GM19238 (cell line): ENCODE measurements at regions not wholly inside any gene's neighbourhood (a gene's known extent, or its start where the extent isn't known, plus 50 kb on each side); places are given as distances from the start of the nearest gene placed in this dataset.
"Not testable (repeated sequence)": the region's sequence is repeated elsewhere in the genome, so short reads cannot be mapped to it uniquely, and the experiment has no call there.

Experiments
- DNase-seq: peaks from one replicate; pipeline ENCODE4 v3.0.0; 2011; ENCODE audit warnings: low spot score; ENCODE audit not compliant: insufficient read length

DNA sequence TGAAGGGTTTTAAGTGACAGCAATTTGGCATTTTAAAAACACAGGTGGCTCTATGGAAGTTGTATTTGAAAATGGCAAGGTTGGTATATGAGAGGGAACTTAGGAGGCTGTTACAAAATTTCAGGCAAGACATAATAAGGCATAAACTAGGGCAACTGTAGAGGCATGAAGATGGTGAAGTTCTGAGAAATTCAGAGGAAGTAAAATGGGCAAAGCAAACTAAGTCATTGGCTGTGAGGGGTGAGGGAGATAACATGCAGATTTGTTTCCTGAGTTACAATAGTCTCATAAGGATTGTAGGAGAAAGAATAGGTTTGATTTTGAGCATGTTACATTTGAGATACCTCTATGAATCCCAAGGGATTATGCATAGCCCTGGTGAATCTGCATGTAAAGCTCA lies 302.9 kb upstream of the ARHGEF26 start:
- DNase-seq, result no peak

DNA sequence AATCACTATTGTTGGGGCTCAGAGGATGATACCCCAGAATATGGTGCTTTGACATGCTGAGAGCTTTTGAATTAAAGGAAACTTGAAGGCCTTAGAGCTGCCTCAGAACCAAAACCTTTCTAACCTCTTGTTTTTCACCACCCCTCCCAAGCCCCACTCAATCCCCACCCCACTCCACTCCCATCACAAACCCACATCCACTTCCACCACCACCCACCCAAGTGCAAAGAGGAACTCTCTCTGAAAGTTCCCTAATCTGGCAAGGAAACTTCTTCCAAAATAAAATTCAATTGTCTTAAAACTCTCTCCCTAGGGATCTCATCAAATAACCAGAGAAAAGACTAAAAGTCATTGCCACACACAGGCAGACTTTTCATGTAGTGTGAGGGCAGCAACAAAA lies 301.2 kb upstream of the ARHGEF26 start:
- no peak for DNase-seq

DNA sequence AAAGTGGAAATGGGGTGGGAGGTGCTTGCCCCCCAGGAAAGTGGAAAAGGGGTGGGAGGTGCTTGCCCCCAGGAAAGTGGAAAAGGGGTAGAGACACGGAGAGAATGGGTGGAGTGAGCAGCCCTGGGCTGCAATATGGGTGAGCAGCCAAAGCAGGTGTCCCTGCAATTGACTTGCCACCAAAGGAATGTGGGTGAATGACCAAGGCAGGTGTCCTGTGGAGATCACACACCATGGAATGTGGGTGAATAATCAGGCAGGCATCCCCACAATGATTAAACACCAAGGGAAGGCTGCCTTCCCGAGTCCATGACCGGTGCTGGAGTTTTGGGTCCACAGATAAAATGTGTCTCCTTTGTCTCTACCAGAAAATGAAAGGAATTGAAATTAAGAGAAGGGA lies 292.8 kb upstream of the ARHGEF26 start:
- not testable (repeated sequence) for DNase-seq

DNA sequence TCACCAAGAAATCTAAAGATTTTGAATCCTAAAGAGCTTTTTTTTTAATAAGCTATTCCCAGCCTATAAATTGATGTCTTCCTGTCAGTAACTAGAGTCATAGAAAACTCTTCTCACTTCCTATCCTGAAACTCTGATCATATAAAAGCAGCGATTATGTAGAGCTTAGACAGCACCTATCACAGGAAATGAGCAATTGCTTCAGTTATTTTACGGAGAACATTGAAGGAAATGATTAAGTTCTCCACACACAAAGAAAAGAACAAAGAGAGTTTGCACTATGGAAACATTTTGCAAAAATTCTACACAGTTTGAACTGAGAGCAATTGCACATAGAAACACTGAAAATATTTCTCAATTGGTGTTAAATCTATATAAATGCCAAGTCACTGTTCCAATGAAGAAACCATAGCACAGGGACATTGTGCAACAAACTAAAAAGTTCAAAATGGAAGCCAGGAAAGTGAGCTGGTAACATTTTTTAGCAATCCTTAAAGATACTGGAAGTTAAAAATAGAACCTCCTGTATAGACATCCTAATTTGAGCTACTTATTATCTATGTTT lies 291.5 kb upstream of the ARHGEF26 start:
- no peak for DNase-seq

DNA sequence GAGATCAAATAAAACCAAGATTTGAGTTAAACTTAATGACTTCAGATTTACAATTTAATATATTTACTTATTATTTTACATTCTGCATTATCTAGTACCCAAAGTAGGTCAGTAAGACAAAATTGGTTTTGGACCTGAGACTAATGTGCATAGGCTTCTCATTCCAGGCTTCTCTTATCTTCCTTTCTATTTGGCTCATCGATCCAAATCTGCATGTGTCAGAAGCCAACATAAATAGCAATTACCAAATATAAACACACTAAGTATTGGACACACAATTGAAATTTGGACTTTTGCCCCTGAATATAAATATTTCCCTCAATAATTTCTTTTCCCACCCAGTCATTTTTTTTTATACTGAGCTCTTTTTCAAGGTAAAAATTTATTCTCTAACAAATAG lies 290.6 kb upstream of the ARHGEF26 start:
- DNase-seq, result no peak

DNA sequence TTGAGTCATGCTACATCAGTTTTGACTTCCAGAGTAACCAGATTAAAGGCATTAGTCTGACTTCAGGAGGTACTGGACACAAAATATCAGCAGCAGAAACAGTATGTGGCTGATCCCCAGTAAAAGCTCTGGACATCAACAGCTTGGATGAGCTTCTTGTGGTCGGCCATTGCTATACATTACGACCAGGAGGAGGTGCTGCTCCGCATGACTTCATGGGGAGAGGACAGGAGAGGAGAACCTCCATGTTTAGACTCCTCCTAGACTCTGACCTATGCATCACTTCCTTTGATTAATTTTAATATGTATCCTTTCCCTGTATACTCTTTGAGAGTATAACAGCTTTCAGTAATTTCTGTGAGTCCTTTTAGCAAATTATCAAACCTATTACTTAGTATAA lies 285.6 kb upstream of the ARHGEF26 start:
- DNase-seq, result no peak

DNA sequence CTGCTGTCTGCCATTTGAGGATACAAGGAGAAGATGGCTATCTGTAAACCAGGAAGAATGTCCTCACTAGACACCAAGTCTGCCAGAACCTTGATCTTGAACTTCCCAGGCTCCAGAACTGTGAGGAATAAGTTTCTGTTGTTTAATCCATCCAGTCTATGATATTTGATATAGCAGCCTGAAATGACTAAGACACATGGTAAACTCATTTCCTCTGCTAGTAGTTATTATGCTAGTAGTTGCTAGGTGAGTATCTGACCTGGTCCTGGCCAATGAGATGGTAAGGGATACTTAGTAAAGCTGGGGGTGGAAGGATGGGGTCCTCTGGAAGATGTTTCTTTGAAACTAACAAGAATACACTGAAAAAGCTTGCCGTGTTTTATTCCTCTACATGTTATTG lies 280.7 kb upstream of the ARHGEF26 start:
- DNase-seq, result no peak

DNA sequence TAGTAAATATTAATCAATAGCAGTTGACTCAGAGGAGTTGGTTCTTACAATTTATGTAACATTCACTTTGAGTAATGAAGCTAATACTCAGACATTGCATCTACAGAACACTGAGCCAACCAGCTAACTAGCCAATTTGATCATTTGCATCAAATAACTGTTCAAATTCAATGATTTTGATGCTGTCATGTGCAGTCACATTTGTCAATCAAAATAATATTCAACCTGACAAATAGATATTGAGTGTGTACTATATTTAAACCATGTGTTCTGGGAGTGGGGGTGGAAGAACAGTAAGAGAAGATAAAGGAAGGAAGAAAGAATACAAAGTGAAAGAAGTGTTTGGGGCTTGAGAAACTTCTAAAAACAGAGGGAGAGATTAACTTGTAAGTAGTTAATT lies 277.2 kb upstream of the ARHGEF26 start:
- DNase-seq, result no peak

DNA sequence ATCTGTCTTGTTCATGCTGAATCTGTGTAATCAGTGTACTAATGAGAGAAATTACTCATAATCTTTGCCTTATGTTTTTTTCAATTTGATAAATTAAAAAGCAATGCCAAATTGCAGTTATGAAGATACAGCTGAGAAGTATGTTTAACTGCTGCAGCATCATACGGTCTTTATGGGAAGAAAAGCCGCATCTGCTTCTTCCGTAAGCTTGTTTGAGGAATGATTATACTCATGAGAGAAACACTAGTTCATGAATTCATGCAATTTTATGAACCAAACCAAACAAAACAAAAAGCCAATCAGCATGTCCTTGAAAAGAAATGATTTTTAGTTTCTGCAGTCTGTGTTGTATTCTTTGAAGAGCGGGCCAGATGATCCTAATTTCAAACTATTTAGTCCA lies 275.9 kb upstream of the ARHGEF26 start:
- DNase-seq, result no peak

DNA sequence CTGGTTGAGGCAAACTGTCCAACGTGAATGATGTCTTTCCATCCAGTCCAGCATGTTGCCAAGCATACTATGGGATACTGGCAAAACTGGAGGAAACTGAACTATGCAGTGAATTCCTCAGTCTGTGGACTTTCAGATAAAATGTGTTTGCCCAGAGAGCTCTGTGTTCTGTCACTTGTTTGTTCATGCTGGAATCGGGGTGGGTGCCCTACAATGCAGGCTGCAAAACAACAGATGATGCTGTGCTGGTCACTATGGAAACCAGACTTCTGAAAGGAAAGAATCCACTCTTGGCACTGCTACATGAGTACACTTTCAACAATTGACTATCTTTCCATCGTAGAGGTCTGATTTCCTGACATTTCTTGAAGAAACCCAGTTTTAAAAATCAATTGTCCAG lies 272.5 kb upstream of the ARHGEF26 start:
- no peak for DNase-seq

DNA sequence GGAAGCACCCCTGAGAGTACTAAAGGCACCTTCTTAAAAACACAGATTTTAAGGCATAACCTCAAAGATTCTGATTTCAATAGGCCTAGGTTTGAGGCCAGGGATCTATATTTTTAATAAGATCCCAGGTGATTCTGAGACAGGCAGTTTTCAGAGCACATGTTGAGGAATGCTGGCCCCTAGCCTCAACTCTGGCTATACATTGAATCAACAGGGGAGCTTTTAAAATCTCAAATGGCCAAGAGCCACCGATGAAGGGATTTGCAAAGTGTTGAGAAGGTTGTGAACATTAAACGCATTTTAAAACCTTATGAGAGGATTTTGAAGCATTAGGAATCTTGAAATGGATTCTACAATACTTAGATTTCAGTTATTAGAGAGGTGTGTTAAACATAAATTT lies 268.8 kb upstream of the ARHGEF26 start:
- no peak for DNase-seq

DNA sequence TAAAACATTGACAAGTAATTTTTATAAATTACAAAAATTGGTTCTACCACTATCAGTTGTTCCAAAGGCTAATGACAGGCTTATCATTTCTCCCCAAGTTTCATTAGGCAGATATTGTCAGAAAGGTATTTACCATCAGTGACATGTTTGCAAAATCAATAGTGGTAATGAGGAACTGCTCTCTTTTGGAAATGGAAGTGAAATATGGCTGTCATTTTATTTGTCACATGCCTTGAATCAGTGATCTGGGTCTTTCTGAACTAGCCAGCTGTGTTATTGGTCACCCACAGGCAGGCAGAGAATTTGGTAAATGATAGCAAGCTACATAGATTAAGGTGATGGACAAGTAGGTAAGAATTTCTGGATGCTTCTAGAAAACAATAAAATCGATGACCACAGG lies 268.0 kb upstream of the ARHGEF26 start:
- DNase-seq, result no peak

DNA sequence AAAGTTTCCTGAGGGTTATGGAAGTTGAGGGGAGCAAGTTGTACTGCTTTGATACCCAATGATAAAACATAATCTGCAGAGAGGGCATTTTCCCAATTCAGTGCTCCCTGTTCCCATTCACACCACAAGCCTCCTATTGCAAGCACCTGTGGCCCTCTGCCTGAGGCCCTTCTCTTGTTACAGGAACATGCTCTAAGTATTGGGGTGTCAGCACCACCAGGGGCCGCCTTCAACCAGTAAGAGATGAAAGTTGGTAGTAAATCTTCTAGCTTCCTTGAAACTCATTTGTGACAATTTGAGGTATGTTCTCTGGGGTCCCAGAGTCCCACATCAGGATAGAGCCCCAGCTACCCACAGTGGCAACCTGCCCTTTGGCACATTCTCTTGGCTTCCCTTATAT lies 265.4 kb upstream of the ARHGEF26 start:
- DNase-seq, result no peak

DNA sequence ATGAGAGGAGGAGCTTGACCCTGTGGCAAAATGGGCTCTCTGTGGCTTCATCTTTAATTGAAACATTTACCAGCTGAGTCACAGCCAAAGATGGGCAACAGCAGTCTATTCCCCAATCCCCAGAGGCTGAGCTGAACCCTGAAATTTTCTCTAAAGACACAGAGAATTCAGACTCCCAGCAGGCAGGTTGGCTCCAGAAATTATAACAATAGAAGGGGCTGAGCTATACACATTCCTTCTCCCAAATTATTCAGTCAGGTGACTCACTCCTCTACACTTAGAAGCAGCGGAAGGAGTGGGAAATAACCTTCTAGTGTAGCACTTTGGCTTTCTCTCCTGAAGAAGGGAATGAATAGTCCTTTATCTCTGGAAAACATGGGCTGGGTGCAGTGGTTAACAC lies 264.3 kb upstream of the ARHGEF26 start:
- no peak for DNase-seq

DNA sequence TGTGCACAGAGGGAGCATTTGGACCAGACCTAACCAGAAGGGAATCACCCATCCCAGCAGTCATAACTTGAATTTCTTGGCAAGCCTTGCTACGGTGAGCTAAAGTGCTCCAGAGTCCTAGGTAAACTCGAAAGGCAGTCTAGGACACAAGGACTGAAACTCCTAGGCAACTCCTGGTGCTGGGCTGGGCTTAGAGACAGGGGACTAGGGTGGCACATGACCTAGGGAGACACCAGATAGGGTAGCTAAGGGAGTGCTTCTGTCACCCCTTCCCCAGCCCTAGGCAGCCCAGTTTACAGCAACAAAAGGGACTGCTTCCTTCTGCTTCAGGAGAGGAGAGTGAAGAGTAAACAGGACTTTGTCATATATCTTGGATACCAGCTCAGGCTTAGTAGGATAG lies 256.4 kb upstream of the ARHGEF26 start:
- DNase-seq, result no peak

DNA sequence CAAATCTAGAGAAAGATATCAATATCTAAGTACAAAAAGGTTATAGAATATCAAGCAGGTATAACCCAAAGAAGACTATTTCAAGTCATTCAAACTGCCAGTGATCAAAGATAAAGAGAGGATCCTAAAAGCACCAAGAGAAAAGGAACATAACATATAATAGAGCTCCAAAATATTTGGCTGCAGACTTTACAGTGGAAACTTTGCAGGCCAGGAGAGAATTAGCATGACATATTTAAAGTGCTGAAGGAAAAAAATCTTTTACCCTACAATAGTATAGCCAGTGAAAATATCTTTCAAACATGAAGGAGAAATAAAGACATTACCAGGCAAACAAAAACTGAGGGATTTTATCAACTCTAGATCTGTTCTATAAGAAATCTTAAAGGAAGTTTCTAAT lies 254.3 kb upstream of the ARHGEF26 start:
- no peak for DNase-seq

DNA sequence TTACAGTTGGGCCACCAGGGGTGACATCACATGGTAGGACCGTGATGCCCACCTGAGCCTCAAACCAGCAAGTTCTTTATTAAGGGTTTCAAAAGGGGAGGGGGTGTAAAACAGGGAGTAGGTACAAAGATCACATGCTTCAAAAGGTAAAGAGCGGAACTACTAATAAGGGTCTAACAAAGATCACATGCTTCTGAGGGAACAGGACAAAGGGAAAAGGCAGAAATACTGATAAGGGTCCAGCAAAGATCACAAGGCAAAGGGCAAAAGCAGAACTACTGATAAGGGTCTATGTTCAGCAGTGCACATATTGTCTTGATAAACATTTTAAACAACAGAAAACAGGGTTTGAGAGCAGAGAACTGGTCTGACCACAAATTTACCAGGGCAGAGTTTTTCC lies 246.8 kb upstream of the ARHGEF26 start:
- not testable (repeated sequence) for DNase-seq

DNA sequence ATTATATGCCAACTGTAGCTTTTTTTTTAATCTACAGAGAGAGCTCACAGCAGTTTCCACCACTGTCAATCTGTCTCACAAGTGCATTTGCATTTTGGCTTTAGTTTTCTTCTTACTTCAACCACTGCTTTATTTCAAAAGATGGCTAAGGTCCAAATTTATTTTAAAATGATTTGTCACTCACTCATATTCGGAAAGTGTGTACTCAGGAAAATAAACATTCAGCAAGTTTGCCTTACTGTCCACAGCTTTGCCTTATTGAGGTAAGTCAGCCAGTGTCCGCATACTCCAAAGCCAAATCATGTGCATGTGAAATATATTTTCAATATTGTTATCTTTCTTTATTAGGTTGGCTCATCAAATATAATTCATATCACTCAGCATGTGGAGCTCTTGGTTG lies 240.7 kb upstream of the ARHGEF26 start:
- DNase-seq, result no peak

DNA sequence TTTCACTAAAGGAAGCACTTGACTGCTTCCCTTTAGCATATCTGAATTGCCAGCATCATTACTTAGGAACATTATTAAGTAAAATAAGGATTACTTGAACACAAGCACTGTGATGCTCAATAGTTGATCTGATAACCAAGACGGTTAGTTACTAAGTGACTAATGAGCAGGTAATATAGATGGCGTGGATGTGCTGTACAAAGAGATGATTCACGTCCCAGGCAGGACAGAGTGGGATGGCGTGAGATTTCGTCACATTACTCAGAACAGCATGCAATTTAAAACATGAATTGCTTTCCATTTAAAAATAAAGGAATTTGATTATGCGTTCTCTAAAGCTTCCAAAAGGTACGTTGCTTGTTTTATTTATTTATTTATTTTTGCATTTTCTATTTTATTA lies 240.0 kb upstream of the ARHGEF26 start:
- DNase-seq, result no peak

DNA sequence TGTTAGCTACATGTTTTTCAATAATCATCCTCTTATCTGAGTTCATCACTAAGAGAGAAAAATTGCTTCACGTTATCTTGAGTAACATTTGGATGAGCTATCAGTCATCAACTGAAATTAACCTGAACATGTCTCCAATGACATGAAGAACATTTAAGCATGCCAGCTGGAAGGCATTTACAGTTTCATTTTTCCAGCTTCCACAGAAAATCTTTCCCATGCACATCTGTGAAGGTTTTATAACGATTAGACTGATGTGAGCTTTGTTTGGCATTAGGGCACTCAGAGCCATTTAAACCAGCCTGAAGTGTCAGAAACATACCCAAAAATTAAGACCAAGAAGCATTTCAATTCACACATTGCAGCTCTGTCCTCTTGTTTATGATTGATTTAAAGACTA lies 235.8 kb upstream of the ARHGEF26 start:
- no peak for DNase-seq

DNA sequence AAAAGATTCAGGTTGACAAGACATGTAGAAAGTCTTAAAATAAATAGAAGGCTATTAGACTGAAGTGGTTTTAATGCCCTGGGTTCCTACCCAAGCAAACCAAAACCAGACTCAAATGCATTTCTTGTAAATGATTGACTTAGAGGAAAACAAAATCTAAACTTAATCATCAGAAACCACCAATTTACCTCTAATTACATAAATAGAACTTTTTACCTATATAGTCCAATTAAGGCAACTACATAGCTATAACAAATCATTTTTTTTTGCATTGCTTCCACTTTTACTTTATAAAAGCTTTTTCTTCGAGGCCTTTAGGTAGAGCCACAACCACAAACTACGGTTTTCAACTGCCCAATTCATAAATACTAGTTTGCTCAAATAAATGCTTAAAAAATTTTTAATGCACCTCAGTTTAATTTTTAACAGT lies 231.3 kb upstream of the ARHGEF26 start:
- DNase-seq, result no peak

DNA sequence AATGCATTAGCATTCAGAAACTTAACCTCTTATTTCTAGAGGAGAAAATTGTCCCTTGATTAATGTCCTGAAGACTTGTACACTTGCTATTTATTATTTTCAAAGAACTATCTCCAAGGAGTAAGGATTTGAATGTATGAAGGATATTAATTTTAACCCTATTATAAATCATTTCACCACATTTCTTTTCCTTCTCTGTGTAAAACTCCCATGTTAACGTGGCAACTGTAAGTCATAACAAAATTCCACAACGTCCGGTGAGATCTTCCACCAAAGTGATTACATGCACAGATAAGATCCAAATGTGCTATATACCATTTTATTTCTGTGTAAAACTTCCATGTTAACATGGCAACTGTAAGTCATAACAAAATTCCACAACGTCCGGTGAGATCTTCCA lies 229.1 kb upstream of the ARHGEF26 start:
- DNase-seq, result no peak

DNA sequence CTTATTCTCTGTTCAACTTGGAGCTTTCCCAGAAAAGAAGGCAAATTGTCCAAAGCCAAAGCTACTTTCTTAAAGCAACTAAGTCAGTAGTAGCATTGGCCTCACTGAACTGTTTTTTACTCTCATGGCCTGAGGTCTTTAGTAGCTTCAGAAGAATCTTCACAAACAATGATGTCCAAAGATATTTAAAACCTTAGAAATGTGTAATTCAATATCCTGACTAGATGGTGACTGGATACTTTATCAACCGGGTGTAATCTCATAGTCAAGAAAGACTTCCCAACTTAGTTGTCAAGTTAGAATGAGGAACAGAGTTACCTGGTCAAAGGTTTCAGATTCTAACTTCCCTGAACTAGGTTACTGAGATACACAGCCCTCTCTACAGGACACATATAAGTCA lies 226.3 kb upstream of the ARHGEF26 start:
- DNase-seq, result no peak

DNA sequence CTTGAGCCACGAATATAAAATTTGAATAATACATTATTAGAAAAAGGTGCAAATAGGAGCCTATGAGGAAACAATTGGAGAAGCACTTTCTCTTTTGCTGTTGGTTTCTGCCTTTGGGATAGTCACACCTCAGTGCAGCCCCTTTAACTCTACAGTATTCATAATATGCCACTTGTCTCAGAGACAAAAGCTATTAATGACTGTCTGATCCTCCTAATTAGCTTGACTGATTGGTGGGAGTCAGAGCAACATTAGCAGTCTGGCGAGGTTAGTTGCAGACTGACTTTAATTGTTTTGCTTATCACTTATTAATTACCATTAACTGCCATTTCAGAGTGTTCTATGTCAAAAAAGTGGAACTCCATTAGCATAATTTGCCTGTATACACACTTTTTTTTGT lies 225.0 kb upstream of the ARHGEF26 start:
- DNase-seq, result no peak
